ENCODE measurements at regions not wholly inside any gene's neighbourhood (a gene's known extent, or its start where the extent isn't known, plus 50 kb on each side); places are given as distances from the start of the nearest gene placed in this dataset.
"Not testable (repeated sequence)": the region's sequence is repeated elsewhere in the genome, so short reads cannot be mapped to it uniquely, and the experiment has no call there.

GRCh38 chr21:27581168-27581567, 614.3 kb upstream of the ADAMTS5 start:
- no peak for DNase-seq

GRCh38 chr21:27580276-27580675, 613.4 kb upstream of the ADAMTS5 start:
- no peak for DNase-seq

- no peak for DNase-seq
Observed at GRCh38 chr21:27578741-27579265, 611.9 kb upstream of the ADAMTS5 start.

DNA sequence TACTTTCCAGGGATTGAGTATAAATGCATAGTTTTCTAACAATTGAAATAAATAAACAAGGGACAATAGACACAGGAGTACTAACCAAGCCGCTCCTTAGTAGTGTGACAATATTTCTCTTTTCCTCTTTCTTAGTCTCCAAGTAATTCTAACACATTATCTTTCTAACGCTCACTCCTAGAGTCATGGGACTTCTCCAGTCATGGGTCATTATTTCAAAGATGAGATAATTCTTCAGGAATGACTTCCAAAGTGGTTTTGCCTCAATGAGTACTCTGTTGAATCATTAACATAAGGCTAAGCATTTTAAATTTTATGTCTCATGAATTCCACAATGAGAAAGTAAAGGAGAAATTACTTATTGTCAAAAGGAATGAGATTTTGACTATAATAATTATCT, 605.8 kb upstream of the ADAMTS5 start:
- no peak for DNase-seq

DNA sequence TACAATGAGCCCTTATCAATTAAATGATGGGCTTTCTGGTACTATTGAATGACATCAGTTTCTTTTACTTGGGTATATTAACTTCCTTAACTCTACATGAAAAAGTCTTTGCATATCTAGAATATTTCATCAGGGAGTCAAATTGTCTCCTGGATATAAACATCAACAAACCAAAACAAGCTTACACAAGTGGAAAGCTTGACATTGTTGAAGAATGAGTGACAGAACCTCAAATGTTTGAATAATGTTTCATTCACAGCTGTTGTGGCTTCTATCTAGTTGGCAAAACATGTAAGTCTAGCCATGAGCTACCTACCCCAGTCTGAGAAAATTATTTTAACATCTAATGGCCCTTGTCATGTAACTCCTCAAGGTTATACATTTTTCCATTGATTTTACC, 604.8 kb upstream of the ADAMTS5 start:
- DNase-seq, result no peak

GRCh38 chr21:27570306-27570868, 603.5 kb upstream of the ADAMTS5 start:
- no peak for DNase-seq

DNA sequence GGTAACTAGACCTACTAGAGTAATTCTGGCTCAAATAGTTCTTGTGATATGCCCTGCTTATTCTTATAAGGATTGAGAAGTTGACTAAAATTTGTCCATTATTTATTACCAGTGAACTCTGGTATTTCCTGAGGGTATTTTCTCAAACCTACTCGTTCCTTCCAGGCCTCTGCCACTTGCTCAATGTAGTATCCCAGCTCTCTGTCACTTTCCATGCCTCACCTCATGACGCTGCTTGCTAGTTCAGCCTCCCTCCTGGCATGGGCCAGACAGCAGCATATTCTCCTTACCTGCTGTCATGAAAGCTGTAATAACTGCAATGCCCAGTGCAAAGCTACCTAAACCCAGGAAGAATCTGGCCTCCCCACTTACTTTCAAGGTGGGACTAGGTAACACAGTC, 602.9 kb upstream of the ADAMTS5 start:
- DNase-seq, result no peak

DNA sequence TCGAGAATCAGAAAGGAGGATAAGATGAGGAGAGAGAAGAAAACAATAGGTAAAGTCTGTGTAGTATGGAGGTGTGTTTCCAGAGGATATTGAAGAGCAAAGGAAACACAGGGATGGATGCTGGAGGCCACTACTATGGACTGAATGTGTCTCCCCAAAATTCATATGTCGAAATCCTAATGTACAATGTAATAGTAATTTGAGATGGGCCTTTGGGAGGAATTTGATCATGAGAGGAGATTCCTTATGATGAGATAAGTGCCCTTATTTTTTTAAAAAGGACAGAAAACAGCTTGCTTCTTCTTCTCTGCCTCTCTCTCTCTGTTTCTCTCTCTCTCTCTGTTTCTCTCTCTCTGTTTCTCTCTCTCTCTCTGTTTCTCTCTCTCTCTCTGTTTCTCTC, 602.2 kb upstream of the ADAMTS5 start:
- DNase-seq, result no peak

DNA sequence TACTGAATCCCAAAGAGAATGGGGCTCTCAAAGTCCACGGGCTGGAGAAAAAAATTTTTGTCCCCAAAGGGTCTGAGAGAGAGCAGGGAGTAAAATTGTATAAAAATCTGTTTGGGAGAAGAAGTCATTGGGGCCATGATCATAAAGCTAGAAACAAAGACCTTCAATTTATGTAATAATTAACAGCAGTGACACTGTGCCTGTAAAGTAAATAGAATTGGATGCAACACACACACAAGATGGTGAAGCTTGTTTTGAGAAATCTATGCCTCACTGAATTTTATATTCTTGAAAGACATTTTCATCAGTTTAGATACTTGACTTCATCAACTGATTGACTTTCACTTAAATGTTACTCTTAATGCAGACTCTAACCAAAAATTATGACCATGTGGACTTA, 600.5 kb upstream of the ADAMTS5 start:
- DNase-seq, result no peak

- no peak for DNase-seq
Observed at GRCh38 chr21:27566521-27566920, 599.6 kb upstream of the ADAMTS5 start.

- no peak for DNase-seq
Observed at GRCh38 chr21:27565364-27565763, 598.5 kb upstream of the ADAMTS5 start.

- peak; percentile 42 for DNase-seq
Observed at GRCh38 chr21:27564684-27565301, 597.9 kb upstream of the ADAMTS5 start.

DNA sequence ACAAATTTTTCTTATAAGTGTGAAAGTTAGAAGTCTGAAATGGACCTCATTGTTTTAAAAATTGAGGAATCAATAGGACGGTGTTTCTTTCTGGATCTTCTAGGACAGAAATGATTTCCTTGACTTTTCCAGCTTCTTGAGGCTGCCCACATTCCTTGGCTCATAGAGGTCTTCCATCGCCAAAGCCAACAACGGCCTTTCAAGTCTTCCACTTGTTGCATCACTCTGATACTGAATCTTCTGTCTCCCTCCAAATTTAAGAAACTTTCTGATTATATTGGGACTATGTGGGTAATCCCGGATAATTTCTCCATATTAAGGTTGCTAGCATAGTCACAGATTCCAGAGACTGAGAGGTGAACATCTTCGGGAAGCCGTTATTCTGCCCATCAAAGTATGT, 595.4 kb upstream of the ADAMTS5 start:
- DNase-seq, result no peak

GRCh38 chr21:27561116-27561515, 594.2 kb upstream of the ADAMTS5 start:
- no peak for DNase-seq

DNA sequence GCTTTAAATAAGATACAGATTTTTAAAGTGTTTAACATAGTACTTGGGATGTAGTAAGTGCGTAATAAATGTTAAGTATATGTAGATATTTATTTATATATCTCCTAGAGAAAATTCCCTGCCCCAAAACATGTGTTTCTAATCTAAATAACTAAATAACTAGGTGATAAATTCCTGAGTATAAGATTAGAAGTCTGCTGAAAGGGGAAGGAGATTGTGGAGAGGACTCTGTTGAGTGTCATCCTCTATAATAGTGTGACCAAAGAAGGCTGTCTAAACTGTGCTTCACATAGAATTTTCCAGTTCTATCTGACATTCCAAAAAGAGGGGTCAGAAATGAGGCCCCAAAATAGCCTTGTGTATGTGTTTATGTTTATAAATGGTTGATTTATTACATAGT, 590.5 kb upstream of the ADAMTS5 start:
- no peak for DNase-seq

DNA sequence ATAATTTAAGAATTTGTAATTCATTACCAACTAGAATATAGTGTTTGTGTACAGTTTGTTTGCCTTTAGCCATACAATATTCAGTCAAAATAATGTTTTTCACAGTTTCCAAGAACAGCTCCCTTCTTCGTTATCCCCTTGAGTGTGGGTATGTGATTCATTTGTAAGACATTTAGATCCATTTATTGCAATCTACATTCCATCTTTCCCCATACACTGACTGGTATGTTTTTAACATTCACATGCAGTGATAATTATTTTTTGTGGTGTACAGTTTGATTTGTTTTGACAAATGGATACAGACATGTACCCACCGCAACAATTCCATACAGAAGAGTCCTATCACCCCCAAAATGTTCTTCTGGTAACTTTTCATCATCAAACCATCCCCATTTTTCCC, 589.1 kb upstream of the ADAMTS5 start:
- no peak for DNase-seq

- DNase-seq, result no peak
Observed at GRCh38 chr21:27550287-27550686, 583.4 kb upstream of the ADAMTS5 start.

DNA sequence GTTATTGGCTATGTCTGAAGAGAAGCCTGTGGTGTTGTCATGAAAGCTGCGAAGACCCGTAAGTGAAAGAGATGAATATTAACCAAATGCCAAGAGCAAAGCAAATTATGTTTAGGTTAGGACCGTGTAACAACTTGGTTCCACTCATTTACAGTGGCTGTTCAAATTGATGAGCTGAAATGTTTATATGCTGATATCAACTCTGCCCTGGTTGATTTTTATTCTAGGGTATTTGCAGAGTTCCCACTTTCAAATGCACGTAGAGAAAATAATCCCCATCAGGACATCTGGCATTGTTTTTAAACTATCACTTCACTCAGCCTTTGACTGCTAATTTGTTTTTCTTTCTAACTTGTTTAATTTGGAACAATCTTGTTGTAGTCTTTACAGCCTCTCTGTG, 581.6 kb upstream of the ADAMTS5 start:
- no peak for DNase-seq

- DNase-seq, result no peak
Observed at GRCh38 chr21:27545754-27546349, 579.0 kb upstream of the ADAMTS5 start.

DNA sequence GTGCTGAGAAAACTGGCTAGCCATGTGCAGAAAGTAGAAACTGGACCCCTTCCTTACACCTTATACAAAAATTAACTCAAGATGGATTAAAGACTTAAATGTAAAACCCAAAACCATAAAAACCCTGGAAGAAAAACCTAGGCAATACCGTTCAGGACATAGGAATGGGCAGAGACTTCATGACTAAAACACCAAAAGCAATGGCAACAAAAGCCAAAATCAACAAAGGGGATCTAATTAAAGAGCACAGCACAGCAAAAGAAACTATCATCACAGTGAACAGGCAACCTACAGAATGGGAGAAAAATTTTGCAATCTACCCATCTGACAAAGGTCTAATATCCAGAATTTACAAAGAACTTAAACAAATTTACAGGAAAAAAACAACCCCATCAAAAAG, 575.2 kb upstream of the ADAMTS5 start:
- DNase-seq, result not testable (repeated sequence)

GRCh38 chr21:27536319-27536718, 569.4 kb upstream of the ADAMTS5 start:
- DNase-seq, result no peak

DNA sequence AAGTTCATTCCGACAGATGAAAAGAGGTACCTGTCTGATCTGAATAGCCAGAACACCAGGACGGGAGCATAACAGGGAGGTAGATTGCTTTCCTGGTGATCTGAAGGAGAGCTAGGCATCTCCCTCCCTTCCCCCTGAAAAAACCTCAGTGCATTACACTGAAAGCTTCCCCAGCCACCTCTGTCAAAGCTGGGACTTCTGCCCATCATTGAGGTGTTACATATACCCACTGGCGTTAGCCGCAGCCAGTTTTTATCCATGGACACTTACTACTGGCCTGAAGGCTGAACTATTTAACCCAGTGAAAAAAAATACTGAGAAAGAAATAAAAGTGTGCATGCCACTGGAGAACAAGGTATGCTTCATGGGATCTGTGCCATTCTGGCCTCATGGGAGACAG, 568.3 kb upstream of the ADAMTS5 start:
- DNase-seq, result no peak

- DNase-seq, result no peak
Observed at GRCh38 chr21:27534206-27534605, 567.3 kb upstream of the ADAMTS5 start.

DNA sequence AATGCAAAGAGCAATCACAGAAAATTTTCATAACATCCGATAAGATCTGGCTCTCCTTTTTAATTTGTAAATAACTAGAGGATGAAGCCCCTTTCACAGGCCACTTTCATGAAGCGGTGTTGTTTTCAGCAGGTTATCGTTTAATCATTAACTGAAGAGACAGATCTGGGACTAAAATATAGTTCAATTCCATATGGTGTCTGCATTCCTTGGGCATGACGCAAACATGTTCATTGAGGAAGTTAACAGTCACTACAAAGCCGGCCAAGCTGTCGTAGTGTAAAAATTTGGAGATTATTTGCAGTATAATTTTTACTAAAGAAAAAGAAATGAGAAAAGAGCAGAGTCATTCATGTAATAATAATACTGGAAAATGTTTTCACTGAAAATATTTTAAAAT, 565.2 kb upstream of the ADAMTS5 start:
- no peak for DNase-seq

- no peak for DNase-seq
Observed at GRCh38 chr21:27528697-27529096, 561.8 kb upstream of the ADAMTS5 start.

Data from RPMI8226 (cell line).